Vagina (tissue), 2 donors: ENCODE measurements at regions not wholly inside any gene's neighbourhood (a gene's known extent, or its start where the extent isn't known, plus 50 kb on each side); places are given as distances from the start of the nearest gene placed in this dataset.

Experiments used
- DNase-seq, 2 donors: peaks; one replicate each; pipeline ENCODE4 v3.0.0-alpha.2; 2017; ENCODE audit errors: extremely low spot score in 2 of 2
- H3K27ac ChIP-seq: fragments of 200-600 bp; sonication (generic); one replicate; pipeline ENCODE4 v1.5.1; 2019
- H3K27me3 ChIP-seq: fragments of 200-600 bp; sonication (generic); one replicate; pipeline ENCODE4 v1.5.1; 2019
- H3K36me3 ChIP-seq, 2 donors: fragments of 200-600 bp; sonication (generic); one replicate each; pipeline ENCODE4 v1.5.1; 2017 to 2019
- H3K4me1 ChIP-seq: fragments of 200-600 bp; sonication (generic); one replicate; pipeline ENCODE4 v1.5.1; 2019
- H3K4me3 ChIP-seq, 2 donors: fragments of 200-600 bp; sonication (generic); 1 replicate in 1 of 2; 2 replicates in 1 of 2; pipeline ENCODE4 v1.5.1; 2016 to 2019
- H3K9me3 ChIP-seq: fragments of 200-600 bp; sonication (generic); one replicate; pipeline ENCODE4 v1.5.1; 2019
- CTCF ChIP-seq, 3 experiments: fragments of 450-650 bp in 2 of 3; fragments of 200-600 bp in 1 of 3; sonication (generic) in 1 of 3; IDR thresholded peaks; one replicate each; pipeline ENCODE4 v1.5.1; 2017 to 2019; ENCODE audit warnings: antibody characterized with exemption in 3 of 3, mild to moderate bottlenecking in 2 of 3, moderate library complexity in 2 of 3
- POLR2A ChIP-seq, 2 donors: fragments of 450-650 bp; IDR thresholded peaks; one replicate each; pipeline ENCODE4 v1.6.1; 2017; ENCODE audit warnings: antibody characterized with exemption in 2 of 2, mild to moderate bottlenecking in 2 of 2, moderate library complexity in 2 of 2
- POLR2AphosphoS5 ChIP-seq, 2 donors: sonication (generic); formaldehyde crosslinking; IDR thresholded peaks; one replicate each; pipeline ENCODE4 v1.9.0; 2017; ENCODE audit warnings: antibody characterized with exemption in 2 of 2, mild to moderate bottlenecking in 2 of 2, low read depth in 1 of 2; ENCODE audit not compliant: insufficient read depth in 1 of 2
- intact Hi-C: fragments of 100-400 bp; cut with DNase I; formaldehyde crosslinking; loops from one replicate; pipeline ENCODE4 v1.15.1; 2023

GRCh38 chr2:42864641-42865280, 72.4 kb upstream of the HAAO start:
- peaks cover 40% of the 10 kb centered on the region for H3K4me1 ChIP-seq
- no peaks in the 10 kb centered on the region for H3K9me3 ChIP-seq
- intact Hi-C loops, result loop anchor here (5.0 to 10.0 kb wide), 2 partner anchors 32 to 360 kb away; partner anchors contain the start of gene ZFP36L2
- no peaks in the 10 kb centered on the region for H3K27me3 ChIP-seq
- no peak for DNase-seq
- H3K27ac ChIP-seq, result no peak overlapping the region
- no peak overlapping the region for H3K4me3 ChIP-seq
- no peaks in the 10 kb centered on the region for H3K36me3 ChIP-seq
- TF ChIP-seq POLR2A (IDR thresholded peaks at IDR 0.05), result no peak
- TF ChIP-seq CTCF (IDR thresholded peaks at IDR 0.05), result no peak
- no peak for TF ChIP-seq POLR2AphosphoS5 (IDR thresholded peaks at IDR 0.05; ENCODE audit: insufficient read depth in 1 of 2, low read depth in 1 of 2)

- Histone ChIP-seq H3K27me3 (no peaks in the 10 kb centered on the region), H3K9me3 (no peaks in the 10 kb centered on the region), H3K27ac (no peak overlapping the region), H3K4me1 (peaks cover 42% of the 10 kb centered on the region), H3K36me3 (no peaks in the 10 kb centered on the region), H3K4me3 (no peak overlapping the region)
- intact Hi-C loops, result loop anchor here (10.0 kb wide), 1 partner anchor 361 kb away; the partner anchor contains the start of gene ZFP36L2
- no peak for DNase-seq
- TF ChIP-seq POLR2A (IDR thresholded peaks at IDR 0.05) (no peak), POLR2AphosphoS5 (IDR thresholded peaks at IDR 0.05; ENCODE audit: insufficient read depth in 1 of 2, low read depth in 1 of 2) (no peak), CTCF (IDR thresholded peaks at IDR 0.05) (no peak)
Observed at GRCh38 chr2:42864222-42864621, 71.8 kb upstream of the HAAO start.

GRCh38 chr2:42863751-42864150, 71.4 kb upstream of the HAAO start:
- H3K9me3 ChIP-seq, result no peaks in the 10 kb centered on the region
- no peak for DNase-seq
- H3K4me1 ChIP-seq, result peaks cover 42% of the 10 kb centered on the region
- no peaks in the 10 kb centered on the region for H3K27me3 ChIP-seq
- H3K4me3 ChIP-seq, result no peak overlapping the region
- H3K36me3 ChIP-seq, result no peaks in the 10 kb centered on the region
- H3K27ac ChIP-seq, result peak overlapping the region; percentile 32
- intact Hi-C loops, result loop anchor here (10.0 kb wide), 1 partner anchor 361 kb away; the partner anchor contains the start of gene ZFP36L2
- TF ChIP-seq POLR2A (IDR thresholded peaks at IDR 0.05), result no peak
- no peak for TF ChIP-seq POLR2AphosphoS5 (IDR thresholded peaks at IDR 0.05; ENCODE audit: insufficient read depth in 1 of 2, low read depth in 1 of 2)
- no peak for TF ChIP-seq CTCF (IDR thresholded peaks at IDR 0.05)

GRCh38 chr2:42863320-42863719, 70.9 kb upstream of the HAAO start:
- Histone ChIP-seq H3K9me3 (no peaks in the 10 kb centered on the region), H3K4me1 (peaks cover 42% of the 10 kb centered on the region), H3K36me3 (no peaks in the 10 kb centered on the region), H3K27me3 (no peaks in the 10 kb centered on the region), H3K4me3 (no peak overlapping the region), H3K27ac (peak overlapping the region; percentile 32)
- intact Hi-C loops, result loop anchor here (10.0 kb wide), 1 partner anchor 361 kb away; the partner anchor contains the start of gene ZFP36L2
- no peak for TF ChIP-seq POLR2A (IDR thresholded peaks at IDR 0.05)
- no peak for DNase-seq

- H3K36me3 ChIP-seq, result no peaks in the 10 kb centered on the region
- H3K4me1 ChIP-seq, result peaks cover 42% of the 10 kb centered on the region
- no peak overlapping the region for H3K27ac ChIP-seq
- no peaks in the 10 kb centered on the region for H3K9me3 ChIP-seq
- no peak overlapping the region for H3K4me3 ChIP-seq
- TF ChIP-seq POLR2AphosphoS5 (IDR thresholded peaks at IDR 0.05; ENCODE audit: insufficient read depth in 1 of 2, low read depth in 1 of 2) (no peak), CTCF (IDR thresholded peaks at IDR 0.05) (no peak), POLR2A (IDR thresholded peaks at IDR 0.05) (no peak)
- no peak for DNase-seq
- intact Hi-C loops, result loop anchor here (10.0 kb wide), 1 partner anchor 362 kb away; the partner anchor contains the start of gene ZFP36L2
- no peaks in the 10 kb centered on the region for H3K27me3 ChIP-seq
Observed at GRCh38 chr2:42862669-42863185, 70.3 kb upstream of the HAAO start.
